Adipose tissue (tissue), 3 donors: ENCODE measurements at regions not wholly inside any gene's neighbourhood (a gene's known extent, or its start where the extent isn't known, plus 50 kb on each side); places are given as distances from the start of the nearest gene placed in this dataset.
"Not testable (repeated sequence)": the region's sequence is repeated elsewhere in the genome, so short reads cannot be mapped to it uniquely, and the experiment has no call there.

Experiments used
- H3K27ac ChIP-seq: one replicate; pipeline ENCODE4 v1.5.1; 2013; ENCODE audit warnings: low read depth, low read length
- WGBS, 3 donors: extraction: QIAGEN DNeasy Blood & Tissue Kit; methylation state at CpG; one replicate each; pipeline ENCODE4 v1.1.7; 2013; 5-methylcytosine and 5-hydroxymethylcytosine counted together
- donor health status: healthy with polysubstance abuse.
- donor health status: Bipolar disorder and iron deficiency.
- donor health status: healthy.

GRCh38 chr1:30598571-30599114 is 124.7 kb downstream of the MATN1 start:
- no peak overlapping the region for H3K27ac ChIP-seq
- WGBS, 3 donors = 84 to 88% (median 85%) methylated on average over 4 of the region's 4 CpGs

- H3K27ac ChIP-seq = no peak overlapping the region
- WGBS, 3 donors = 62 to 72% (median 68%) methylated on average over 6 of the region's 6 CpGs
Observed at GRCh38 chr1:30597711-30598110, 125.7 kb downstream of the MATN1 start.

DNA sequence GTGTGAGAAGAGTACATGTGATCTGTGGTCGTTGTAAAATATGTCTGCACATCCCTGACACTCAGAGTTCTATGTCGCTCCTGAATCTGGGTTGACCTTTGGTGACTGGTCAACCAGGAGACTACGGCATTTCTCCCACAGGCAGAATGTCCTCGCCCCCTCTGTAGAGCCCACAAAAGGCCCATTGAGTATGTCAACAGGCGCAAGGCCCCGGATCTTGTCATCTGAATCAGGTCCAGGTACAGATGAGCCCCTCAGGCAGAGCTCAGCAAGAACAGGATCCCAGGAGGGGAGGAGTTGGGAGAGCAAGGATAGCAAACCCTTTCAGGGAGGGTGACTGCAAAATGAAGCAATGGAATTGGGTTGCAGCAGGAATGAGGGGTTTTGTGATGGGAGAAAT is 126.5 kb downstream of the MATN1 start:
- 80 to 87% (median 81%) methylated on average over 6 of the region's 6 CpGs for WGBS, 3 donors
- no peak overlapping the region for H3K27ac ChIP-seq

DNA sequence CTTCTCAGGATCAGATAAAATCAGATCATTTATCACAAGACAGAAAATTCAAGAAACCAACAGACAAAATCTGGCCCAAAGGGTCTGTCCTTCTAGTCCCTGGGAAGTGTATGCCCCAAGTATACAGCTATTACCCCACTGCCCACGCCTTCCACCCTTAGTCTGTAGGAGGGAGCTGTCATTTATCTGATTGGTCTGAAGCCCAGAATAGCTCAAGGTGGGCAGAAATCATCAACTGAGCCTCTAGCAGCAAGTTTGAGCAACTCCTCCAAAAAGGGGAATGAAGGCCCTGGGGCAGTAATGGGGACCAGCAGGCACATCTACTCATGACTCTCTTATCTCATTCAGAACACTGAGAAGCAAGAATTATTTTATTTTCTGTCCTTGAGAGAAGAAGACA is 126.9 kb downstream of the MATN1 start:
- no peak overlapping the region for H3K27ac ChIP-seq
- WGBS, 3 donors = 59 to 83% (median 59%) methylated on average over 1 of the region's 1 CpG

GRCh38 chr1:30589083-30589482 is 134.3 kb downstream of the MATN1 start:
- WGBS, 3 donors = 58 to 62% (median 60%) methylated on average over 5 of the region's 5 CpGs
- H3K27ac ChIP-seq = no peak overlapping the region

GRCh38 chr1:30588311-30589073 is 134.9 kb downstream of the MATN1 start:
- 64 to 83% (median 73%) methylated on average over 10 of the region's 10 CpGs for WGBS, 3 donors
- no peak overlapping the region for H3K27ac ChIP-seq

- H3K27ac ChIP-seq = no peak overlapping the region
- 71 to 74% (median 73%) methylated on average over 7 of the region's 7 CpGs for WGBS, 3 donors
Observed at GRCh38 chr1:30586671-30587070, 136.7 kb downstream of the MATN1 start.

GRCh38 chr1:30579580-30579979 is 143.8 kb downstream of the MATN1 start:
- H3K27ac ChIP-seq = no peak overlapping the region

- H3K27ac ChIP-seq = no peak overlapping the region
- WGBS, 3 donors = 57 to 68% (median 59%) methylated on average over 5 of the region's 5 CpGs
Observed at GRCh38 chr1:30575066-30575465, 148.3 kb downstream of the MATN1 start.

DNA sequence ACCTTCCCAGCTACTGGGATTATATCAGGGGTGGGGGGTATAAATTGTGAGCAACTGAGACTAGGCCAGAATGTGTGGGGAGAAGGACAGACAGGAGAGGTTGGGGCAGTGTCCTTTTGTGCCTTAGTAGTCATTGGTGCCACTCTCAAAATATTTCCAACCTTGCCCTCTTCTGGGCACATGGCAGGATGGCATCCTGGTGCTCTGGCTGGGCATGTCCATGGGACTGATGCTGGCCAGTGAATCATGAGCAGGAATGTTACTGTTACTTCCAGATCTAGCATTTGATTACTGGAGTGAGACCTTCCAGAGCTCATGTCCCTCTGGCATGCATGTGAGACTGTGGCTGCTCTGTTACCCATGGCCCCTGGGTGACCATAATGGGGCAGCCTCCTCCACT is 151.2 kb downstream of the MATN1 start:
- no peak overlapping the region for H3K27ac ChIP-seq

- WGBS, 3 donors = 65 to 76% (median 69%) methylated on average over 4 of the region's 4 CpGs
- no peak overlapping the region for H3K27ac ChIP-seq
Observed at GRCh38 chr1:30571380-30571779, 152.0 kb downstream of the MATN1 start.

DNA sequence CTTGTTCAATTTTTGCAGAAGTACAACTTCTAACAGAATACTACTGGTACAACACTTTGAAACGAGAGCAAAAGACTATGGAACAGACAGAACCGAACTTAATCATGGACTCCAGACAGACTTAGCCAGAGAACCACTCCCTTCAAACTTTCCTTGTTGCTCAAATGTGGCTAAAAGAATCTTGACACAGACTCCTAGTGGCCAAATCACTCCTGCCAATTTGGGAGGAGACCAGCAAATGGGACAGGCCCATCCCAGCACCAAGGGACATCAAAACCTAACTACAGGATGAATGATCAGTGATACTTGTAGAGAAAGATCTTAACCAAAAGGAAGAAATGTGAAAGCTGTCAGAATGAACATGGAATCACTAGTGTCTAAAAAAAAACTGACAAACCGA is 154.0 kb downstream of the MATN1 start:
- no peak overlapping the region for H3K27ac ChIP-seq
- WGBS, 3 donors = 65 to 84% (median 65%) methylated on average over 3 of the region's 3 CpGs

- H3K27ac ChIP-seq = no peak overlapping the region
Observed at GRCh38 chr1:30562559-30562958, 160.8 kb downstream of the MATN1 start.

DNA sequence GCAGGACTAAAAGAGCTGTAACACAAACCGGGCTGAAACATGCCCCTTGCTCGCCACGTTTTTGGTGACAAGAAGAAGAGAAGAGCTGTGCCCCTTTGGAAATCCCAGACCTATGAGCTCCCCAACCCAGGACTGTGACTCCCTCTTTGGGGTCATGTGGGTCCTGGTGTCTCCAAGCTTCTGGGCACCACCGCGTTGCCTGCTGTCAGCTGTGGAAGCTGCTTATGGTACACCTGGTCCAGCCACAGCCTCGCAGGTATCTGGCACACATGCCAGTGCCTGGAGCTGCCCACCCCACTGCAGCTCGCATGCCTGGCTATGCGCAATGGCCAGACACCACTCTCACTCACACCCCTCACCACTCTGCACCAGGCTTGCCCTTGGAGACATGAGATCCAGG is 171.8 kb downstream of the MATN1 start:
- 75 to 91% (median 88%) methylated on average over 8 of the region's 8 CpGs for WGBS, 3 donors
- no peak overlapping the region for H3K27ac ChIP-seq

- WGBS, 3 donors = 68 to 83% (median 74%) methylated on average over 11 of the region's 11 CpGs
- H3K27ac ChIP-seq = no peak overlapping the region
Observed at GRCh38 chr1:30550365-30551220, 172.8 kb downstream of the MATN1 start.

- not testable (repeated sequence) for H3K27ac ChIP-seq
- 90 to 94% (median 93%) methylated on average over 1 of the region's 1 CpG for WGBS, 3 donors
Observed at GRCh38 chr1:30549872-30550271, 173.5 kb downstream of the MATN1 start.

- H3K27ac ChIP-seq = no peak overlapping the region
- 90 to 93% (median 93%) methylated on average over 2 of the region's 2 CpGs for WGBS, 3 donors
Observed at GRCh38 chr1:30548294-30548693, 175.1 kb downstream of the MATN1 start.

- H3K27ac ChIP-seq = not testable (repeated sequence)
- WGBS, 3 donors = 41 to 86% (median 60%) methylated on average over 2 of the region's 2 CpGs
Observed at GRCh38 chr1:30547326-30547725, 176.1 kb downstream of the MATN1 start.

GRCh38 chr1:30545365-30545764 is 178.0 kb downstream of the MATN1 start:
- no peak overlapping the region for H3K27ac ChIP-seq
- 30 to 41% (median 35%) methylated on average over 4 of the region's 4 CpGs for WGBS, 3 donors
